ENCODE measurements at regions not wholly inside any gene's neighbourhood (a gene's known extent, or its start where the extent isn't known, plus 50 kb on each side); places are given as distances from the start of the nearest gene placed in this dataset.
"Not testable (repeated sequence)": the region's sequence is repeated elsewhere in the genome, so short reads cannot be mapped to it uniquely, and the experiment has no call there.

DNA sequence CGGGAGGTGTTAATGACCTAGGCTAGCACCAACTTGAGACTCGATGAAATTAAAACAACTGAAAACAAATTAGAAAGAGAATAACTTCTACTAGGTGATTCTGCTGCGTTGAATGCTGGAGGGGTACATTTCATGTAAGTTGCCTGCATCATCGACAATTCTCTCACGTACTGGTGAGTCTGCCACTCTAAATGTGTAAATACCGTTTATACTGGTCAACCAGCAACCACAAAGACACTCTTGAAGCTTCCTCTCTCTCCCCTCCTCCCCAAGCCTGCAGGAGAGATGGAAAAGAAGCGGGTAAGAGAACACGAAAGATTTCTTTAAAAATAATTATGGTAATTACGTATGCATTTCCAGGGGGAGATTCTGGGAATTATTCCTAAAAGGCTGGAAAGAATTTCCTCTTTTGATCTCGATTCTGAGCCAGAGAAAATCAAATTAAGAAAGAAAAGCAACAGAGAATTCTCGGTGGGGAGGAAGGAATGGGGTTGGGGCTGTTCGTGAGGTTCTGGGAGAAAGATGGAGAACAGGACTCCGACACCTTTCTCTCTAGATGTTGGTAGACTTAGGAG is 68.6 kb upstream of the MRTFB start:
- DNase-seq (ENCODE audit: low spot score): no peak

DNA sequence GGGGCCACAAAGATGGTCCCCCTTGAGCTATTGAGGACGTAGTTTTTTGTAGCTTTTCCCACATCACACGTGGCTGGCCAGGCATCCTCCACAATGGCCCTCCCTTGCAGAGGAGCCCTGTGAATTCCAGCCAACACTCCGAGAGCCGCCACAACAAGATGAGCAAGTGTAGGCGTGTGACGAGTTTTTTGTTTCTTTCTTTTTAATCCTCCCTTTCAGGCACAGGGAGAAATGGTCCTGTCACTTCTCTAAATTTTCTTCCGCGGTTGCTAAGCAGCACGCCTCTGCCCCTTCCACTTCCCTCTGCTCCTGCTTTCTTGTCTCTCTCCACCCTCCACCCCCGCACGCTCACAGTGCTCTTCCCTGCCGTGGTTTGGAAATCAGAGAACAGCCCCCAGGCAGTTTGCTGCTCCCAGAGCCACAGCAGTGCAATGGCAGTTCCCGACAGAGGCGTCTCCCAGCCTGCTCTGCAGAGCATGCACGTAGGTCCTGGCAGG is 68.0 kb upstream of the MRTFB start:
- DNase-seq (ENCODE audit: low spot score): peak; percentile 90

DNA sequence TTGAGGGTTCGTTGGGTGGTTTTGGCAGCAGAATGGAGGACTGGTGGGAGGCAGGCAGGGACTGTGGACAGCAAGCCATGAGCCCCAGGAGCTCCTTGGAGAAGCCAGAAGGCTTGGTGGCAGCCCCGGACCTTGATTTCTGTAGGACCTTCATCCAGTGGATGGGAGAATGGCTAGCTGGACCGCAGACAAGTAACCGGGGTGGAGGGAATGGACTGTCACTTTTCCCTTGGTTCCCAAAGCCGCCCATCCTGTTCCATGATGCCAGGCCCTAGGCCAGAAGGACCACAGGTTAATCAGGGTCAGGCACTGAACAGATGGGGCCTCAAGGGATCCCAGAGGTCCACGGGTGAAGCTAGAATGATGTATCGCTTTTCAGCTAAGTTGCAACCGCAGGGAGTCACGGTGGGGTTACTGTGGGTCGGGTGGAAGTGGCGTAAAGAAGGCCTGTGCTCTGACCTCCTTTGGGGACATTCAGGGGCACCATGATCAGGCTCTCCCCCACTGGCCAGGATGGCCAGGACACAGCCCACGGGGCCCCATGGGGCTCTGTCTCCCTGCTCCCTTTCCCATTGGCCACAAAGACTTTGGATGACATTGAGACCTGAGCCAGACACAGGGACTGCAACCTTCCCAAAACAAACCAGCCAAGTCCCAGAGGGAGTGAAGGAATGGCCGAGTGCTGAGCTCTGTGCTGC is 66.9 kb upstream of the MRTFB start:
- no peak for DNase-seq (ENCODE audit: low spot score)

DNA sequence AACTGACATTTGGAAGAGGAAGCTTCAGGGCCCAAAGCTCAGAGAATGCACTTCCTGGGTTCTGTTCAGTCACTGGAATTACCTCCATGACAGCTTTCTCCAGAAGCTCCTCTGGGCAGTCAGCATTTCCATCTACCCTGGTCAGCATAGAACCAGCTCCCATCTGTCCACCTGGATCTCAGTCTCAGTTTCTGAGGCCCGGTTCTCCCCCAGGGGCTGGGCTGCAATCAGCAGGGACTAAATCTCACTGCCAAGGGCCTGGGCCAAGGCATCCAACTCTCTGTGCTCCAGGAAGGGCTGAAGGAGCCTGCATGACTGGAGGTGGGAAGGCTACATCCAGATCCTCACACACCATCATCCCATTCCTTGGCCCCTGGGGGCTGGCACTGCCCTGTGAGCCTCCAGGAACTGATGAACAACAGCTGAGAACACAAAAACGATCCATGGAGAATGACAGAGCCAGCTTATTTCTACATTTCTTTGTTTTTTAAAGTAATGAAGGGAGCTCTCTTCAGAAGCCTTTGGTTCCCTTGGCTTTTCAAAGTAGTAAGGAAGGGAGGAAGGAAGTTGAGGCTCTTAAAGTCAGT is 66.3 kb upstream of the MRTFB start:
- DNase-seq (ENCODE audit: low spot score): no peak

DNA sequence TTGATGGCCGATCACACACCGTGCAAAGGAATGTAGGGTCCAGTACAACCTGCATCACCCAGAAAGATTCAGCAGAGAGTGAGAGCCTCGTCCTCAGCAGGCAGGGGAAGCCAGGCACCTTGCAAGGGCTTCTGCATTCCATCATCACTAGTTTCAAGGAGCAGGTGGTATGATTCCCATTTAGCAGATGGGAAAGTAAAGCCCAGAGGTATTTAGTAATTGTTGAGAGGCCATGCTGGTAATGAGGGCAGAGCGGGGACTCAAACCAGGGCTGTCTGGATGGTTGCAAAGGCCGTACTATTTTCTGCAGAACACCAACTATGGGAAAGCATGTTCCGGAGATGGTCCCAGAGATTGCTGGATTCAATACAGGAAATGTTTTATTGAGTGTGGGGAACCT is 65.8 kb upstream of the MRTFB start:
- DNase-seq (ENCODE audit: low spot score): no peak

DNA sequence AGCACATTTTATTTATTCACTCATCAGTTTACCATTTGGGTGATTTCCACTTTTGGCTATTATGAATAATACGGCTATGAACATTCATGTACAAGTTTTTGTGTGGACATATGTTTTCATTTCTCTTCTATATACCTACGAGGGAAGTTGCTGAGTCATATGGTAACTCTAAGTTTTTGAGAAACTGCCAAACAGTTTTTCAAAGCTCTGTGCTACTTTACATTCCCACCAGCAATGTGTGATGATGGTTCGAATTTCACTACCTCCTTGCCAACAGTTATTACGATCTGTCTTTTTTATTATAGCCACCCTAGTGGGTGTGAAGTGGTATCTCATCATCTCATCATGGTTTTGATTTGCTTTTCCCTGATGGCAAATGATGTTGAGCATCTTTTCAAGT is 63.7 kb upstream of the MRTFB start:
- no peak for DNase-seq (ENCODE audit: low spot score)

DNA sequence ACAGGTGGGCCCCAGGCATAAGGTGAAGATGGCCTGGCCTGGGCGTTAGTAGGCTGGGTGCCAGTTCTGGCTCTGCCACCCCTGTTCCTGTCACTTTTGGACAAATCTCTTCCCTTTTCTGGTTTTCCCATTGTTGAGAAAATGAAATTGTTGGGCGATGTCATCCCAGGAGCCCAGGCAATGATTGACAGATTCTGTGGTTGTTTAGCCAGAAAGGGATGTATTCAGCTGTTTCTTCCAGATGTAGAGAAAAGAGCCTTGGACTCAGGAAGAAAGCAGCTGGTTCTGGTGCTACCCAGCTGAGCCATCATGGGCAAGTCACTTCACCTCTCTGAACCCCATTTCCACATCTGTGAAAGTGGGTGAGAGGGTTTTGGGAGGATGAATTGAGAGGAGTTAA is 60.1 kb upstream of the MRTFB start:
- no peak for DNase-seq (ENCODE audit: low spot score)

DNA sequence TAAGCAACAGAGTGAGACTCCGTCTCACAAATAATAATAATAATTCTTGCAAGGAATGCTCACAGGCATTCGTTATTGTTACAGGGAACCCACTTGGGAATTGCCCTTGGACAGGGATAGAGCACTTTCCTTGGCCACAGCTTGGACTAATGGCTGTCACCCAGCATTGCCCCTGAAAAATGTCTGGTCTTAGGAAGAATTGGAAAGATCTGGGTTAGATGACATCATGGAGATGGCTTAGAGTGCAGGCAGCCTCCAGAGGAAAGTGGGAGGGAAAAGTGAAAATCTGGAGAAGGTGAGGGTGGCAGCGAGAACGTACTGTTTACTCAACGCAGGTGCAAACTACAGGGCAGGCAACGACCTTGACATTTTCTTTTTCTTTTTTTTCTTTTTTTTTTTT is 59.3 kb upstream of the MRTFB start:
- no peak for DNase-seq (ENCODE audit: low spot score)

DNA sequence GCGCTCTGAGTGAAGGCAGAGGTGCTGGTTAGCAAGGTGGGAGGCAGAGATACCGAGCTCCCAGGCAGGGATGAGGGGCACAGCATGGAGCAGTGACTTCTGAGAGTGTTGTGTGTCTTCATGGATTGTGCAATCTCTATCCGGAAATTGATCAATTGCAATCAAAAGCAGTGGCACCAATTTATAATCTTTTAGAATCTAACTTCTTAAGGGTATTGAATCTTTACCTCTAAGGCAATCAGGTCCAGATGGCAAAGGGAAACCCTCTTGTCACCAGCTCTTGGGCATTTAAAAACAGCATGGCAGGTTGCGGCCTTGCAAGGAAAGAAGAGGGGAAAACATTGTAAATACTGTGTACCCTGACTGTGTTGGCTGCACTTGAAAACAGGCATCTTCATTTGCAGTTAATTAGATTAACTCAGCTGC is 58.0 kb upstream of the MRTFB start:
- DNase-seq (ENCODE audit: low spot score): no peak

DNA sequence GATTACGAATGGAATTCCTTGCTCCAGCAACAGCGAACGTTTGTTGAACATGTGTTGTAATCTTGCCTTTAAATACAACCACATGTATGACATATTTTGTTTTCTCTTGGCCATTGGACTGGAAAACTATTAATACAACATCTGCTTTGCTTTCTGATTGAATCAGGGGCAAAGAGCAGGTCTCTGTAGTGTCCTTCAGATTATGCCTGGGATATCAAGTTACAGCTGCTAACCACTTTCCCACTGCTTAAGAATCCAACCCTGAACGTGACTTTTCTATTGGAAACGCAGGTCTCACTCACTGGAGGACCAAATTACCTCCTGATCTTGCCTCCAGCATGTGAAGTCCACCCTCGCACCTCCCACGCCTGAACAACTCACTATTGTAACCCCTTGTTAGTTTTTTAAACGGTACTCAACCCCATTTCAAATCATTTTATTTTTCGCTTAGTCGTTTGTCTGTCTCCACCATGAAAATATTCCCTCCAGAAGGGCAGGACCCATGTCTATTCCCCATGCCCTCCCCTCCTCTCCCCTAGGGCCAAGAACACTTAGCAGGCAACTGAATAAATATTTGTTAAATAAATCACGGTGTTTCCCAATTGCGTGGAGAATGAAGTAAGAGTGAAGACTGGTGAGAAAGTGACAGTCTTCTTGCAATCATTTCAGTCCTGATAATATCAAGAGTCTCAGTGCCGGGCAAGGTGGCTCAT is 57.4 kb upstream of the MRTFB start:
- no peak for DNase-seq (ENCODE audit: low spot score)

DNA sequence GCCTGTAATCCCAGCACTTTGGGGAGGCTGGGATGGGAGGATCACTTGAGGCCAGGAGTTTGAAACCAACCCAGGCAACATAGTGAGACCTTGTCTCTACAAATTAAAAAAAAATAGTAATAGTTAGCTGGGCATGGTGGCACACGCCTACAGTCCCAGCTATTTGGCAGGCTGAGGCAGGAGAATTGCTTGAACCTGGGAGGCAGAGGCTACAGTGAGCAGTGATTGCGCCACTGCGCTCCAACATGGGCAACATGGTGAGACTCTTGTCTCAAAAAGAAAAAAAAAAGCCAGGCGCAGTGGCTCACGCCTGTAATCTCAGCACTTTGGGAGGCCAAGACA is 56.9 kb upstream of the MRTFB start:
- no peak for DNase-seq (ENCODE audit: low spot score)

DNA sequence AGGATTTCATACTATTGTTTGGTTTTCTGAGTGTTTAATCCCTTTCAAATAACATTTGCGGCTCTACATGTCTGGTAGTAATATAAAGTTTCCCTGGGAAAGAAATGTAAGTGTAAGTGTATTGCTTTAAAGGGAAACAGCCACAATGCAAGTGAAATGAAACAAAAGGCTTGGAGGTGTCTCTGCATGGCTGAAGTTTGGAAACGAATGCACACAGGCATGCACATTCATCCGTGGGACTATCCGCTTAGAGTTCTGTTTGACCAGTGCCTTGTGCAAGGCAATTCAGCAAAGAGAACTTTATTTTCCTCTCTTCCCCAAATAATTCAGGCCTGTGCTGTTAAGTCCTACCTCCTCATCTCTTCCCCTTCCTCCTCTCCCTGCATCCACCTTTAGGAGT is 56.1 kb upstream of the MRTFB start:
- DNase-seq (ENCODE audit: low spot score): no peak

DNA sequence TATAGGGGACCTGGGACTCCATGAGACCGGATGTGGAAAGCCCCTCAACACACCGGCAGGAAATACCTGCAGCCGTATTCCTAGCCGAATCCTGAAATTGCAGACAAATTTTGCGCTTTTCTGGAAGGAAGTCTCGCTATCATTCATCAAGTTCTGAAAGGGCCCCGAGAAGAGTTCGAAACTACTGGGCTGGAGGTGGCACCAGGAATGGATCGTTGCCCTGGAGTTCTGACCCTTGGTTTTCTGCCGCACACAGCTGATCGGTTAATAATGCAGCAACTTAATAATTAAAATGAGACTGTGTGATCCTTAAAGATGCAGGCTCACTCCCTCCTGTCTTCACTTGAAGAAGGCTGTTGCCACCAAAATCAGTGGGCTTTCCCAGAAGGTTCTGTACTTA is 55.7 kb upstream of the MRTFB start:
- DNase-seq (ENCODE audit: low spot score): no peak

DNA sequence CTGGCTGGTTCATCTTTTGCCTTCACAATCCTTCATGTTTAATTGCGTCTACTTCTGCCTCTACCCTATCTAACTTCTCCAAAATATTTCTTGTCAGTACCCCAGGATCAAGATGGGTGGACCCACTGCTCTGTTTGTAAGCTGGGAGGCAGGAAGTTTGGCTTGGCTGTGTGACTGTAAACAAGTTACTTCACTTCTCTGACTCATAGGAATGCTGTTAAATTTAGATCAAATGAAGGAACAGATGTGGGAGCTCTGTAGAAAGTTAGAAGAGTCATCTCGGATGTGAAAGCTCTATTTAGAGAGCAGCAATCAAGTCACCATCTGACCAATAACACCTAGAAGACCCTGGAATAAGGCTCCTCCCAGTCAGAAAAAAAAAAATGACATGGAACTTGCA is 55.2 kb upstream of the MRTFB start:
- DNase-seq (ENCODE audit: low spot score): no peak

DNA sequence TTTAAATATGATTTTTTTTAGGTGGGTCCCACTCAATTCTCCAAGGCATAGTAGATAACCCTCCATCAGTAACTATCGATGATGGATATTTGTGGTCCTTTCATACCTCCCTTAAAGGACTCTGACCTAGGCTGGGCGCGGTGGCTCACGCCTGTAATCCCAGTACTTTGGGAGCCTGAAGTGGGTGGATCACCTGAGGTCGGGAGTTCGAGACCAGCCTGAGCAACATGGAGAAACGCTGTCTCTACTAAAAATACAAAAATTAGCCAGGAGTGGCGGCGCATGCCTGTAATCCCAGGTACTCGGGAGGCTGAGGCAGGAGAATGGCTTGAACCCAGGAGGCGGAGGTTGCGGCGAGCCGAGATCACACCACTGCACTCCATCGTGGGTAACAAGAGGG is 54.8 kb upstream of the MRTFB start:
- DNase-seq (ENCODE audit: low spot score): not testable (repeated sequence)

DNA sequence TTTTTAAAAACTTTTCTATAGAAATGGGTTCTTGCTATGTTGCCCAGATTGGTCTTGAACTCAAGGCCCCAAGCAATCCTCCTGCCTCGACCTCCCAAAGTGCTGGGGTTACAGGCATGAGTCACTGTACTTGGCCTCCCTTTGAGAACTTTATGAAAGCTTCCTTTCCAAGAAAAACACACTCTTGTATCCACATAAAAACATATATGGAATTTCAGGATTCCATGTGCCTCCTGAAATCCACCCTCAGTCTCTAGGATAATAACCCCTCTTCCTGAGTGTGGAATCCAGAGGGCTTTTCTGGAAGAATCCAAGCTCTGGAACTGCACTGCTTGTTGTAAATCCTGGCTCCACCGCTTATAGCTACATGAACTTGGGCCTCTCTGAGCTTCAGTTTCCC is 53.2 kb upstream of the MRTFB start:
- no peak for DNase-seq (ENCODE audit: low spot score)

DNA sequence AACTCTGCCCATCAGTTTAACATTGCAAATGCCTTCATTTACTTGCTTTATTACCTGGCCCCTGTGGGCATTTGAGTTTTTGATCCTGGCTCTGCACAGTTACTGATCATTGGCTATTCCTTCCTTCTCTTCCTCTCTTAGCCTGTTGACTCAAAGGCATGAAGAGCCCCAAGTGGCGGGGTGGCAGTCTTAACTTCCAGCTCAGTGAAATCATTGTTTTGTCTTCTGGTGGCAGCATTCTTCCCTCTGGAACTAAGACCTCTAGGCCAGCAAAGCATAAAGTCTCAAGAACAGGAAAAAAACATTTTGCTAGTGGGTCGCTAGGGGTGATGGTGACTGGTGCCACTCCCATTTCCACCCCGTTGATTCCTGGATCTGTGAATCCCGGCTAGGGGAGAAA is 52.3 kb upstream of the MRTFB start:
- DNase-seq (ENCODE audit: low spot score): peak; percentile 31

DNA sequence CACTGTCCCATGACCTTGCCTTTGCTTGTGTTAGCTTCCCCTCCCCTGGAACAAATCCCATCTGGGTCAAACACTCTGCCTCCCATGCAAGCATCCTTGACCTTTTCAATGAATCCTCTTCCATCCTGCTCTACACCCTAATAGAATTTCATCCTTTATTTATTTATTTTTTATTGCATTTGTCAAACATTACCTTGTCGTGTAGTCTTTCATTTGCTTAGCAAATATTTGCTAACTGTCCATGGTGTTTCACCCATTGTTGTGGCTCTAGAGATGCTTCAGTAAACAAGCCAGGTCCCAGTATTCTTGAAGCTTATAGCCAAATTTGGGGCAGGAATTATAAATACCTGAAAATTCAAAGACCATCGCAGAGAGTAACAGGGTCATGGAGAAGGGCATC is 51.0 kb upstream of the MRTFB start:
- no peak for DNase-seq (ENCODE audit: low spot score)

Measured in umbilical cord (tissue), 1 donor.